NB4 (cell line): ENCODE measurements at regions not wholly inside any gene's neighbourhood (a gene's known extent, or its start where the extent isn't known, plus 50 kb on each side); places are given as distances from the start of the nearest gene placed in this dataset.

Experiments used
- MYC ChIP-seq: IDR thresholded peaks from 2 replicates; pipeline ENCODE4 v1.6.1; 2011; ENCODE audit warnings: low read depth, low read length
- TF ChIP-seq, protein P1 (sequence below): IDR thresholded peaks from one replicate; pipeline ENCODE4 v1.5.1; 2012; ENCODE audit warnings: low read depth, low read length
- TF ChIP-seq, protein P2 (sequence below): IDR thresholded peaks from 2 replicates; pipeline ENCODE4 v1.6.1; 2011; ENCODE audit warnings: low read depth, low read length

DNA sequence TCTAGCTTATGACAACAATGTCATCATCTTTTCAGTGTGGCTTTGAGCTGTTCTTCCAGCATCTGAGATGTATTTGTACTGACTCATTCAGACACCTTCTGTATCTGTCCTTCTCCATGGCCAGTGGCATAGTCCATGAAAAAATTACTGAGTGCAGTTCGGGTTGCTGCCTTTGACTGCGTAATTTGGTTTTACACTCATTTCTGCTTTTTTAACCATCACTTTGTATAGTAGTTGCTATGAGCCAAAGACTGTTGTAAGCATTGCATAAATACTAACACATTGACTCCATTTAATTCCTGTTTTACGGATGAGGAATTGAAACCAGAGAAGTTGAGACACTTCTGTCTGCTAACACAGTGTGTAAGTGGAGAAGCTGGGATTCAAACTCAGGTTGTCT is 190.7 kb upstream of the MID1 start:
- TF ChIP-seq, protein P1, sequence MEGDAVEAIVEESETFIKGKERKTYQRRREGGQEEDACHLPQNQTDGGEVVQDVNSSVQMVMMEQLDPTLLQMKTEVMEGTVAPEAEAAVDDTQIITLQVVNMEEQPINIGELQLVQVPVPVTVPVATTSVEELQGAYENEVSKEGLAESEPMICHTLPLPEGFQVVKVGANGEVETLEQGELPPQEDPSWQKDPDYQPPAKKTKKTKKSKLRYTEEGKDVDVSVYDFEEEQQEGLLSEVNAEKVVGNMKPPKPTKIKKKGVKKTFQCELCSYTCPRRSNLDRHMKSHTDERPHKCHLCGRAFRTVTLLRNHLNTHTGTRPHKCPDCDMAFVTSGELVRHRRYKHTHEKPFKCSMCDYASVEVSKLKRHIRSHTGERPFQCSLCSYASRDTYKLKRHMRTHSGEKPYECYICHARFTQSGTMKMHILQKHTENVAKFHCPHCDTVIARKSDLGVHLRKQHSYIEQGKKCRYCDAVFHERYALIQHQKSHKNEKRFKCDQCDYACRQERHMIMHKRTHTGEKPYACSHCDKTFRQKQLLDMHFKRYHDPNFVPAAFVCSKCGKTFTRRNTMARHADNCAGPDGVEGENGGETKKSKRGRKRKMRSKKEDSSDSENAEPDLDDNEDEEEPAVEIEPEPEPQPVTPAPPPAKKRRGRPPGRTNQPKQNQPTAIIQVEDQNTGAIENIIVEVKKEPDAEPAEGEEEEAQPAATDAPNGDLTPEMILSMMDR = no peak
- no peak for TF ChIP-seq MYC
- TF ChIP-seq, protein P2, sequence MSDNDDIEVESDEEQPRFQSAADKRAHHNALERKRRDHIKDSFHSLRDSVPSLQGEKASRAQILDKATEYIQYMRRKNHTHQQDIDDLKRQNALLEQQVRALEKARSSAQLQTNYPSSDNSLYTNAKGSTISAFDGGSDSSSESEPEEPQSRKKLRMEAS = no peak
